Superior temporal gyrus (tissue), 1 donor: ENCODE measurements at regions not wholly inside any gene's neighbourhood (a gene's known extent, or its start where the extent isn't known, plus 50 kb on each side); places are given as distances from the start of the nearest gene placed in this dataset.
"Not testable (repeated sequence)": the region's sequence is repeated elsewhere in the genome, so short reads cannot be mapped to it uniquely, and the experiment has no call there.

Experiments used
- DNase-seq: peaks from one replicate; pipeline ENCODE4 v3.0.0-alpha.2; 2016; ENCODE audit errors: extremely low spot score

DNA sequence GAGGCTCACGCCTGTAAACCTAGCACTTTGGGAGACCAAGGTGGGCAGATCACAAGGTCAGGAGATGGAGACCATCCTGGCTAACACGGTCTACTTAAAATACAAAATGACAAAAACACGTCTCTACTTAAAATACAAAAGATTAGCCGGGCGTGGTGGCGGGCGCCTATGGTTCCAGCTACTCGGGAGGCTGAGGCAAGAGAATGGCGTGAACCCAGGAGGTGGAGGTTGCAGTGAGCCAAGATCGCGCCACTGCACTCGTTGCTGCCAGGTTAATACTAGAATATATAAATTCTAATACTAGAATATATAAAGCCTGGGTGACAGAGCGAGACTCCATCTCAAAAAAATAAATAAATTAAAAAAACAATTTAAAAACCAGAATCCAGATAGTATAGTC, 588.7 kb upstream of the CDH7 start:
- DNase-seq = not testable (repeated sequence)

DNA sequence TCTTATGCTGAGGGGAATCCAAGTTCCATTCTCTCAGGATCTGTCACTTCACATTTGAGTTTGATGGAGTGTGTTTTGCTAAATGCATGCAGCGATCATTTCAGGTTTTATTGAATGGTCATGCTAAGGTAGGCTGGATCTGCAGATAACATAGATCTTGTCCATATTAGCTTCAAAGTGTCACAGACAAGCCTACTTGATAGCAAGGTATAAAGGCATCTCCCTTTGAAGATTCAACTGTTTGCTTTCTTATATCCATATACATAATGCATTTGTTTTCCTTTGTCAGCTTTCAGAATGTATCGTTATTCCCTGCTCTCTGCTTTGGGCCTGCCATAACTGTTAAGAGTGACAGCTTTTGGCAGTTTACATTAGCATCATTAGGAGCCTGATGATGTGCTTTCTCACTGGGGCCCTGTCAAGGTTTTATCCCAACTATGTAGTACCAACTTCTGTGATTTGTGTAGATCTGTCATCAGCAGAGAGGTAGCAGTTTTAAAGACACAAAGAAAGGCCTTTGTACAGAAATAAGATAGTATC, 604.3 kb upstream of the CDH7 start:
- no peak for DNase-seq

DNA sequence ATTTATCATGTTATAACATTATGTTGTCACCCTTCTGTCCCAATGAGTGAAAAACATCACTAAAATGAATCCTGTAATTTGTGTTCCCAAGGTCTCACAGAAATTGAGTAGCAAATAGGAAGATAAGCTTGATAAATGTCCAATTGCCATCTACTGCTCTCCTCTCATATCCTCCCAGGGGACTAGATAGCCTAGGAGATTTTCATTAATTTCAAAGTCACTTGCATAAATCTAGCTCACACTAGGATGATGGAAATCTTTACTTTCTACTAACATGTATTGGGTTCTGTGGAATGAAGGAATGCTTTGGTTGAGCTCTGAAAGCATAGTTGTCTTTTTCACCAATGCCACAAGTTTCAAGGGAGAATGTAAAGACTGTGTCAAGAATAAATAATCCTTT, 605.5 kb upstream of the CDH7 start:
- no peak for DNase-seq

DNA sequence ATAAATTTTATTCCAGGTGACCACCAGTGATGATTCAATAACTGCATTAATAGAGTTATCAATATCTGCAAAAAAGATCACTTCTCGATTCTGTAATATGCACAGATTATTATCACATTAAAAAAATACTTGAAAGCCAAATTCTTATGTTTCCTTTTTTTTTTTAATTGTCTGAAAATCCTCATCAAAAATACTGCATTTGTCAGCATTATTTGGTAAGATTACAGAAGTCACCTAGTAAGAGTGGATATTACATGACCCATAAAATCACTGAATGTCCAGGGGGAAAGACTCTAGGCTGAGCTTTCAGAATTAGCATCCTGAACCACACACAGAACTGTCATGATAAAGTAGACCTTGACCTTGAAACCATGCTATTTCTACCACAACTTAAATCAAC, 617.2 kb upstream of the CDH7 start:
- DNase-seq = no peak

DNA sequence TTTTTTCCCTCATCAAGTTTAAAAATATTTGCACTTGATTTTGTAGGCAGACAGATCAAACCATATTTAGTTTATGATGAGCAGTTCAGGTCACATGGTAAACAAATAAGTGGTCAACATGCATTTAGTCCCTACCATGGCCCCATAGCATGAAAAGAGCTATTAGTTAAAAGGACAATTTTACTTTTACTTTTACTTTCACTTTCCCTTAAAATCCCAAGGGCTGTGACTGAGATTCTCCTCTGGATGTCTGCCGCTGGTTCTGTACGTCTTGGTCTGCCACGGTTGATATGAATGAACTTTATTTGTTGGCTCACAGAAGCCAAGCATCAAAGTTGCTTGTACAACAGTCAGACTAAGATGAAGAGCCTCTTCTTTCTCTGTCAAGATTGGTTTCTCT, 626.2 kb upstream of the CDH7 start:
- no peak for DNase-seq

DNA sequence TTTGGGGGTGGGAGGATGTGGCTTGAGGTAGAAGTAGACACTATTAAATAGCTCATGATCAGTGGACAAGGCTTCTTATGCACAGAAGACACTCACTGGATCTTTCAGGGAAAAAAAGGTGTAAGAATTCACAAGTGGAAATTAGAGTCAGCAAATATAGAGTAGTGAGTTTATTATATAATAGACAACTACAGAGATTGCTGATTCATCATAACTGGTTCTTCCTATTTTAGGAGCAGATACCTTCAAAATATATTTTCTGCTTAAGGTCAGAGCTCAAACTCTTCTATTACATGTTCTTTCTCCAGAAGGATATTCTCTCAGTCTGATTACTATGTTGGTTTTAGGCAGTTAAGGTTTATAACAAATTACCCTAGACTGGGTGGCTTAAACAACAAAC, 646.9 kb upstream of the CDH7 start:
- no peak for DNase-seq

DNA sequence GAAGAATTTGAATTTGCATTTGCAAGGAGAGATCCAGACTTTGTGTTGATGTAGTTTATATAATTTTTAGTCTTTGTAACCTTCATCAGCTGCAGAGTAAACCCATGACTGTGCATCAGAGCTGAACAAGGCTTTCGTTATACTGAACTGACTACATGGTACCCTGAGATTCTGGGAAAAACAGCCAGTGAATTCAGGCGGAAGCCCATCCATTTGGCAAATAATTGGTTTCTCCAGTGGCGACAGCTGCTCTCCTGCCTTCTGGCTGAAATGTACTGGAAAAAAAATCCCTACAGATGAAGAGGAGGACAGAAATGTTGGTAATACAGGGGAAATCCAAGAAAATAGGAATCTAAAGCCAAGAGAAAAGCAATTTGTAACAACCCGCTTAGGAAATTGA, 657.5 kb upstream of the CDH7 start:
- DNase-seq = peak; percentile 63

DNA sequence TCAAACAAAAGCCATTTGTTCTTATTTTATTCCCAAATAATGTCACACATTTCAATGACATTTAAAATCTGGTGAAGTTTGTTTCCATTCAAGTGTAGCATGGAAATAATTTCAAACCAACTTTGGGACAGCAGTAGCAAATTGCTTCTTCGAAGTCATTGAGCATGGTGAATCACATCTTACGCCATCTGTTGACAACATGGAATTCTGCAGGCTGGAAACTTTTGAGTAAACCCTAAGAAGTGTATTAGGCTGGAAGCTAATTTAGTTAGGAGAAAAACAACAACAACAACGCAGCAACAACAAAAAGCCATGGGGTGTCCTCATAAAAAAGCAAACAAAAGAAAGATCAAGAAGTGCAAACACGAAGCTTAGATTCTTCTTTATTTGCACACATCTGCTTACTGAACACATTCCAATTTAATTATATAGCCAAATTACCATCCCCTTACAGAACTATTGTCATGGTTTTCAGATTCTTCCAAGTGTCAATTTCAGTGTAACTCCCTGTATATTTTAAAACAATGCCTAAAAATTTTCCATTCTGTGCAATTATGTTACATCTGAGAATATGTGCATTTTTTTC, 659.0 kb upstream of the CDH7 start:
- peak; percentile 74 for DNase-seq

DNA sequence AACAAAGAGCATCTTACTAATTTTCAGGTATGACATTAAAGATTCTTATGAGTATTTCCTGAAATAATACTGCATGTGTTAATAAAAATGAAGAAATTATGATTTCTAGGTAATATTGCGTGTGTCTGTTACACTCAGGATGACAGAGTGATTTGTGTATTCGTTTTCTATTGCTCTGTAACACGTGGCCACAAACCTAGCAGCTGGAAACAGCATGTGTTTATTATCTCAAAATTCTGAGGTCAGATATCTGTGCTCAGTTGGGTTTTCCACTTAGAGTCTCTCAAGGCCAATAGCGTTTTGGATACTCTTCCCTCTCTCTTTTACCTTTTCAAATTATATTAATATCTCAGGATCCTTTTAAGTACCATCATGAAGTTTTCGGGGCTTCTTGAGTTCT, 667.9 kb upstream of the CDH7 start:
- DNase-seq = no peak

DNA sequence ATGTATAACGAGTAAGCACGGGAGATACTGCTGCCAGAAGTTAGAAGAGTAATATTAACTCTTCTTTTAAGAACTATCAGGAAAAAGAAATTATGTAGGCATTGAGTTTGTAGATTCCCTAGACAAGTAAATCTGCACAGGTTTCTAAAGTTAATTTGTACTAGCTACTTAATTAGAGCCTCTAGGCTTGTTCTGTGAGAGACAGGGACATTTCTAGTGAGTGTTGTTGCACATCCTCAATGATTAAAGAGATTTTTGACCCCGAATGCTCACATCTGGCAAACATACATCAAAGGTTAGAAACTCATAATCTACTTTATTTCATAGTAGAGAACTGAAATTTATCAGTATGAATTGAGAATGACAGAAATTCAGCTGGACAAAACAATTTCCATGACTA, 669.0 kb upstream of the CDH7 start:
- DNase-seq = no peak

DNA sequence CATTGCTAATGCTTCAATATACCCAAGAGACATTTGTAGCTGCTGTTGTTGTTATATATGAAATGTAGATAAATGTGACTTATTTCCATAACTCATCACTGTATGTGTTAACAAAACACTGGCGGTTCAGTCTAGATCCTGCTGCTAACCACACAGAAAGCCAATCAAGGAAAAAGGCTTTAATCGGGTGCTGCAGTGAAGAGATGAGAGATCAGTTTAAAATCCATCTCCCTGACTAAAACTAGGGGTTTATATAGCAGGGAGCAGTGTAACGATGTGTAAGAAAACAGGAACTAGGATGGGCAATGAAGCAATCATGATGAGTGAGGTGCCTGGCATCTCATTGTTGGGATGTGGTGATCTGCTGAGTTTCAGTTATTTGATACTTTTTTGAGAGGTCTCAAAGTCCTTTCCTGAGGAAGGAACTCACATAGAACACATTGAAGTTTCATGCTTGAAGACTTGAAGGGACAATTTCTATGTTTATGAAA, 677.7 kb upstream of the CDH7 start:
- DNase-seq = no peak

DNA sequence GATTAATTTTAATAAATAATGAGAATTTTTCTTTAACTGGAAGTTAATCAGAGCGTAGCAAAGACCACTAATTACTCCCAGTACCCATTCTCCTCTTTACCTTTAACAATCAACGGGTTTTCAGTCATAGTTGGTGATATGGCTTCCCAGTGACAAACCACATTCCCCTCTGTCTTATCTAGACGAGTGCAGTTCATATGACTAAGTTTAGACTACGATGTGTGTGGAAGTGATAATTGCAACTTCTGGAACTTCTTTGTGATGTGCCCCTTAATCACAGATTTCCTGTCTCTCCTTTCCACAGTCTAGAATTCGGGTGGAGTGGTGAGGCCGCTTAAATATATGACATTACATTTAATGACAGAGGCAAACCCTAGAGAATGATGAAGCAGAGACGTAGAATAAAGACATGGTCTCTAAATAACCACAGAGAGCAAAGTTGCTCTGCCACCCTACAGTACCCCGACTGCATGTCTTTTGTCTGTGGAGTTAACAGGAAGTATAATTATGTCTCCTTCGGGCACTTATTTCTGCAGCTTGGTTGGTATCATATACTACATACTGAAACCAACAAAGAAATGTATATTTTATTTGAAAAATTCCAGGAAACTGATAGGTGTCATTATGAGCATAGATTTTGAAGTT, 693.3 kb upstream of the CDH7 start:
- DNase-seq = no peak

DNA sequence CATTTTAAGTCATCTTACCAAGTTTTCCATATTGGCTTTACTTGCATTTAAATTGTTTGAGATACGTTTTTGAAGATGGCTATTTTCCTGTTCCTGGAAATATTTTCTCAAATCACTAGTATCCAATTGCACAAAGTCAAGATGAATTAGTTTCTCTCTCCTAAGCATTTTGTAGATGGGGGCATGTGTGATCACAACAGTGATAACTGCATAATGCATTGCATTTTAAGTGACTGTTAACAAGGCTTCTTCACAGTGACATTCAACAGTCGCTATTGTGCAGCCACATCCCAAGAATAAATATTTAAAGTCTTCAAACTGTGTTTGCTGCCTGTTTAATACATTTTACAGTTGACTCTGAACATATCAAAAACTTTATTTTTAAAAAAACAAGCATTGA, 694.2 kb upstream of the CDH7 start:
- DNase-seq = no peak

DNA sequence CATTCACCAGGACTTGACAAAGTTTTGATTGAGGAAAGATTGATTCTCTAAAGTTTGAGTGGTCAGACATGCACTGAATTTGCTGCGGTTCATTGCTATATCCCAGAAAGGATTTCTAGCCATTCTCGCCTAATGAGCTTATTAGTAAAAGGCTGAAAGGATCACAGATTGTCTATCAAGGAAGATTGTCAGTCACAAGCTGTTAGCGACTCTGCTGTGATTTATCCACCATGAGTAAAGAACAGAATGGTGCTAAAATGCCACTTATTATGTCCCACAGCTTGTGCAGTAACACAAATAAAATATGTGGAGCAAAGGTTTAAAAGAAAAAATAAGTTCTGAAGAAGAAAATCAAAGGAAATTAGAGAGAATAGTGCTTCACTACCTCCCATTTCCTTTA, 701.2 kb upstream of the CDH7 start:
- DNase-seq = no peak

DNA sequence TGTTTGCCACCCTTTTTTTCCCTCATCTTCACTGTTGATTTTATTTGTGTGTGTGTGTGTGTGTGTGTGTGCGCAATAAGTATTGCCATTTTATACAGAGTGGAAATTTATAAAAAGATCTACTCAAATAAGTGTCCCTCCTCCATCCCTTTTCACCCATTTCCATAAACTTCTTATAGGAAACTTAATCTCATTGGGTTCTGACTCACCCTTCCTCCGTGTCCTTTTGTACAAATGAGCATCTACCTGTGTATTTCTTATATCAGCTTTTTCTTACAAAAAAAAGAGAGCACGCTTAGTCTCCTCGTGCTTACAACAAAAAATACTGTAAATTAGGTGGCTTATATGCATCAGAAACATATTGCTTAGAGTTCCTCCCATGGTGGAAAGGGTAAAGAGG, 711.2 kb upstream of the CDH7 start:
- DNase-seq = no peak

DNA sequence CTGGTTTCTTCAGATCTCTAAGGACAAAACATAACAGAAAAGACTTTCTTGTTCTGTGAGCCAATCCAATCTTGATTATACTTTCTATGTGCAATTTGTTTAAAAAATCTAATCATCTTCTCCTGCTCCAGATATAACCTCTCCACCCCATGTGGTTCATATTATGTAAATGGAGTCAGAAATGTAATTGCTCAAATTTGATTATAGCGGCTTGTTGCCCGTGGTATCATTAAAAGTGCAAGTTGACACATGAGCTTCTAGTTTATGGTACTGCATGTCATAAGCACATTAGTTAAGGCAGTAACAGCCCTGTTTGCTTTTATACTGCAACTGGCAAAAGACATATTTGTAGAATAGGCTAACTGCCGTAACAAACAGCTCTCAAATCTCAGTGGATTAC, 715.1 kb upstream of the CDH7 start:
- DNase-seq = no peak

DNA sequence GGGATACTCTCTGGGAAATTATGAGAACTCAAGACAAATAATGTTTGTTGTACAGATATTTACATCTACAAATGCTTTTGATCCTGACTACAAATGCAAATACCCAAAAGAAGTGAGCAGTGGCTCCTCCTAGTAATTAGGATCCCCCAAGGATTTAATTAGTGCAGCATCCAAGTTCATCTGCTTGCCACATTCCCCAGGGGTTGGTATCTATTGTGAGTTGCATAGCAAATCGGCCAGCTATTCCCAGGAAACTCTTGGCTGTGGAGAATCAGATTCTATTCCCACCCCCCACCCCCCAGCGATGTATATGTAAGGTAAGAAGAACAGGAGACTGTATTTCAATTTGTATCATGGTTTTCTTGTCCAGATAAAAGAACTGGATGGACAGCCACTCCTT, 725.1 kb upstream of the CDH7 start:
- no peak for DNase-seq

DNA sequence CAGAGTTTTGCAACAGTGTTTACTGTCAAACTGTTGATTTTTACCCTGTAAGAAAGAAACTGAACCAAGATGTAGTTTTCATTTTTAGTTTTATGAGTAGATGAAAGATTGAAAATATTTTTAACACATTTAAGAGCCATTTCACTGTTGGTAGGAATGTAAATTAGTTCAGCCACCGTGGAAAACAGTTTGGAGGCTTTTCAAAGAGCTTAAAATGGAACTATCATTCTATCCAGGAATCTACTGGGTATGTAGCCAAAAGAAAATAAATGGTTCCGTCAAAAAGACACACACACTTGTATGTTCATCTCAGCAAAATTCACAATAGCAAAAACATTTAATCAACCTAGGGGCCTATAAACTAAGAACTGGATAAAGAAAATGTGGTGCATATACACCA, 729.8 kb upstream of the CDH7 start:
- peak; percentile 35 for DNase-seq

DNA sequence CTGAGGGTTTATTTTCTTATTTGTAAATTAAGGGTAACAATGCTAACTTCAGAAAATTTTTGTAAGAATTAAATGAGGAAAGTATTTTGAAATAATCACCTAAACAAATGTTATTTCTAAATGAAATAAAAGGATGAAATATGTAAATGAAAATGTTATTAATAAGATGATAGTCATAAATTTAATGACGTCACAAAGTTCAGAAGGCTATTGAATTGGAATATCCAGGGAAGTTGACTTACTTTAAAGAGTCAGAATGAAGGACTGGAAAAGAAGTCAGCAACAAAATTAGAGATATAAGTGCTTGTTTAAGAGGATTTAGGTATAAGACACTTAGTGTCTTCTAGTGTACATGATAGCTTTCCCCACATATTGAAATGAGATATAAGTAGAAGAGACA, 732.6 kb upstream of the CDH7 start:
- no peak for DNase-seq

DNA sequence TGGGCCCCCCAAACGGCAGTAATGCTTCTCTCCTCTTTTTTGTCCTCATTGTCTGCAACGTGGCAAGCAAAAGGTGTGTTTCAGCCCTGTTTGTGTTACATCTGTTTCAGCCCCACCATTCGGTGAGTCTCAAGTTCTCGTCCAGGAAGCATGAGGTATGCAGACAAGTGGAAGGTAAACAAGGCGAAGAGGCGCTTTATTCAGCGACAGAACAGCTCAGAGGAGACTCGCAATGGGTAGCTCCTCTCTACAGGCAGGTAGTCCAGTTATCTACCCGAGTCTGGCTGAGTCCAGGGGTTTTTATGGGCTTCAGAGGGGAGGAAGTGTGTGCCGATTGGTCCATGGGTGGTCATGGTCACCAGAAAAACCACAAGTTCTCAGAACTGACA, 733.4 kb upstream of the CDH7 start:
- DNase-seq = no peak

DNA sequence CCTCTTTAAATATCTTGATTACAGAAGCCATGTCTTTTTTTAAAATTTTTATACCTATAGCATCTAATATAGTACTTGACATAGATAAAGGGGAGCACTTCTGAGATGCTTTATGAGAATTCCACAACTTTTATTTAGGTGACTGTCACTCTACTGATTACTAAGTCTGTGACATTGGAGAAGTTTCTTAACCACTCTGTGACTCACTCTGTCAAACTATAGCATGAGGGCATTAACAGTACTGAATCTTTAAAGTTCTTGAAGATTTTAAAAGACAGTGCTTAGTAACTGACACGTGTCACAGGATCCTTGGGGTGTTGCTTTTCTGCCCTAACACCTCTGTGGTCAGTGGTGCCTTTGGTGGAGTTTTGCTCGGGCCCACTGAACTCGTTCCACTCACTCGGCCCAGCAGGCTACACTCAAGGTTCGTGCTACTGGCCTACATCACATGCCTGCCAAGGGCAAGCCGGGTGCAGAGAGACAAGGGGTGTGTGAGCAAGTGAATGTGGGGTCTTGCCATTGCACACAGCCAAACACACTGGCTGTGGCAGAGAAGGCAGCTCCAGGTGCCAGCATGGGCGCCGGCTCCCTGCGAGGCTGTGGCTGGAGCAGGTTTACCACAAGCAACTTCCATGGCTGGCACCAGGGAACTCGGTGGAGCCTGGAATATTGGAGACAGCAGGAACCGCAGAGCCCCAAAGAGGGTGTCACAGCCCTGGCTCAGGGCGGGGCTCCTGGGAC, 734.0 kb upstream of the CDH7 start:
- DNase-seq = no peak

DNA sequence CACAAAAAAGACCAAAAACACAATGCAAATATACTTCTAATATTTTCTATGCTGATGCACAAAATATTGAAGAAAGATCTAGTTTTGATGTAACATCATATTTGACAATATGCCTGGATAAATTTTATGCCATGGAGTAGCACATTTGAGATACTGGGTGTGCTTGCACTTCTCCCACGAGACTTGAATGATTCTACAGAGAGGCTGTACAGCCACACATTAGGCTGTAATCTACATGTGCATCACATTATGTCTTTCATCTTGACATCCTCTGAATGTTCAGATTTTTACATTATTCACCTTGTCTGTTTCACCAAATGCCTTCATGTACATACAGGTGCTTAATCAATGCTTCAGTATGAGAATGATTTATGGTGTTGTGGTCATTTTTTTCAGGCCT, 756.4 kb upstream of the CDH7 start:
- no peak for DNase-seq

DNA sequence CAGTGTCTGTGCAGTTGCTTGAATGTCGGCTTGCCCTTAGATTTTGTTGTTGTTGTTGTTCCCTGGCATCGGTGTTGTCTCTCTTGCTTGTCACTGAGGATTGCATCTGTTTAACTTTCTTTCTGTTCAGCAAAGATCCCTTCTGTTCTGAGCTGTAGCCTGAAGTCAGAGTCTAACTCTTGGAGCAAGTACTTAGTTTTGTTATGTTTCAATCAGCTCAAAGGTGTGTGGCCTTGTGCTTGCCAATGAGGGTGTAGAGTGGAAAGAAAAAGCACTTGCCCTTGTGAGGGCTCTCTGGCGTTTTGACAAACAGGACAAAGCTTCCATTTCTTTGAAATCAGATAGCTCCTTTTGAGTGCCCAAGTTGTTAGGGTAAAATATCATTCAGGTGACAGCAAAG, 757.1 kb upstream of the CDH7 start:
- no peak for DNase-seq
